Activated CD8-positive, alpha-beta memory T cell treated with anti-CD3 and anti-CD28 coated beads for 1 hour (primary cell): ENCODE measurements at regions not wholly inside any gene's neighbourhood (a gene's known extent, or its start where the extent isn't known, plus 50 kb on each side); places are given as distances from the start of the nearest gene placed in this dataset.

Experiments
- DNase-seq, 2 donors: peaks; one replicate each; pipeline ENCODE4 v3.0.0-alpha.2; 2020; ENCODE audit warnings: low read depth in 1 of 2; ENCODE audit errors: extremely low read depth in 1 of 2

- no peak for DNase-seq
These were observed 316.1 kb upstream of the TPM1 start for GRCh38 chr15:62726461-62726860.

- no peak for DNase-seq
These were observed 315.0 kb upstream of the TPM1 start for GRCh38 chr15:62727501-62727900.

GRCh38 chr15:62730825-62731224, 311.7 kb upstream of the TPM1 start:
- DNase-seq = no peak

GRCh38 chr15:62732078-62732477, 310.5 kb upstream of the TPM1 start:
- no peak for DNase-seq

- DNase-seq = no peak
These were observed 307.8 kb upstream of the TPM1 start for GRCh38 chr15:62734706-62735105.

GRCh38 chr15:62736756-62737155, 305.8 kb upstream of the TPM1 start:
- DNase-seq = no peak

- DNase-seq = no peak
These were observed 305.0 kb upstream of the TPM1 start for GRCh38 chr15:62737551-62737950.

- no peak for DNase-seq
These were observed 303.5 kb upstream of the TPM1 start for GRCh38 chr15:62739082-62739481.

- no peak for DNase-seq
These were observed 303.0 kb upstream of the TPM1 start for GRCh38 chr15:62739507-62739906.

- DNase-seq = no peak
These were observed 302.2 kb upstream of the TPM1 start for GRCh38 chr15:62740141-62741004.

- no peak for DNase-seq
These were observed 301.4 kb upstream of the TPM1 start for GRCh38 chr15:62741106-62741505.

- DNase-seq = no peak
These were observed 300.0 kb upstream of the TPM1 start for GRCh38 chr15:62742409-62743171.

- no peak for DNase-seq
These were observed 296.8 kb upstream of the TPM1 start for GRCh38 chr15:62745621-62746225.

GRCh38 chr15:62748196-62748595, 294.4 kb upstream of the TPM1 start:
- DNase-seq = no peak

- DNase-seq = no peak
These were observed 293.3 kb upstream of the TPM1 start for GRCh38 chr15:62749036-62749815.

GRCh38 chr15:62750471-62750870, 292.1 kb upstream of the TPM1 start:
- no peak for DNase-seq

GRCh38 chr15:62752657-62753517, 289.7 kb upstream of the TPM1 start:
- no peak for DNase-seq

- DNase-seq = no peak
These were observed 288.9 kb upstream of the TPM1 start for GRCh38 chr15:62753518-62754221.

- DNase-seq = no peak
These were observed 286.1 kb upstream of the TPM1 start for GRCh38 chr15:62756326-62756994.
